Glutamatergic neuron (in vitro differentiated cells): ENCODE measurements at regions not wholly inside any gene's neighbourhood (a gene's known extent, or its start where the extent isn't known, plus 50 kb on each side); places are given as distances from the start of the nearest gene placed in this dataset.
"Not testable (repeated sequence)": the region's sequence is repeated elsewhere in the genome, so short reads cannot be mapped to it uniquely, and the experiment has no call there.

Source experiments
- DNase-seq: peaks from one replicate; pipeline ENCODE4 v3.0.0; 2022
- H3K27ac Mint-ChIP-seq: one replicate; pipeline ENCODE4 v1.8.0; 2020; ENCODE audit warnings: mild to moderate bottlenecking, mixed read lengths, inconsistent platforms; ENCODE audit not compliant: unreplicated experiment
- H3K27me3 Mint-ChIP-seq: one replicate; pipeline ENCODE4 v1.8.0; 2020; ENCODE audit warnings: mild to moderate bottlenecking, moderate library complexity, mixed read lengths, inconsistent platforms; ENCODE audit not compliant: unreplicated experiment
- H3K36me3 Mint-ChIP-seq: one replicate; pipeline ENCODE4 v1.8.0; 2020; ENCODE audit warnings: mild to moderate bottlenecking, mixed read lengths, inconsistent platforms; ENCODE audit not compliant: unreplicated experiment
- H3K4me1 Mint-ChIP-seq: one replicate; pipeline ENCODE4 v1.8.0; 2020; ENCODE audit warnings: mild to moderate bottlenecking, low read depth, mixed read lengths, inconsistent platforms; ENCODE audit not compliant: unreplicated experiment
- H3K4me3 Mint-ChIP-seq: one replicate; pipeline ENCODE4 v1.8.0; 2020; ENCODE audit warnings: mild to moderate bottlenecking, mixed read lengths, inconsistent platforms; ENCODE audit not compliant: unreplicated experiment
- H3K9me3 Mint-ChIP-seq: one replicate; pipeline ENCODE4 v1.8.0; 2020; ENCODE audit warnings: mild to moderate bottlenecking, moderate library complexity, mixed read lengths, inconsistent platforms; ENCODE audit not compliant: unreplicated experiment
- TF ChIP-seq, protein P1 (sequence below): fragments of 200-600 bp; sonication (generic); IDR thresholded peaks from one replicate; pipeline ENCODE4 v1.5.0; 2021; ENCODE audit not compliant: partially characterized antibody, unreplicated experiment

DNA sequence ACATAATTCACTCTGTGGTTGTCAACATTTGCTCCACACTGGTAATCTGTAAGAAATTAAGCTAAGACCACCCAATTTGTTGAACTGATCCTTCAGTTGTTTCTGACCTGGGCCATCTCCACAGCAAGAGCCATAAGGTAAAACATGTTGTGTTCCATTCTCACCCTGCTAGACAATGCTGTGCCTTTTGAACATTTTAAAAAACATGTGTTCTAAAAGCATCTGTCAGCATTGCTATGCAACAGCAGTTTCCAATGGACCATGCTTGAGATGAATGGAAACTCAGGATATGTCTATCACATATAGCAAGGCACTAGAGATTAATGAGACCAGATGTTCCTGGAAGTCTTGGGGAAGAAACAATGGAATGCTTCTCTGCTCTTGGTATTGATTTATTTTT lies 455.1 kb upstream of the RGMB start:
- Mint-ChIP-seq H3K9me3 (no peaks in the 10 kb centered on the region), H3K36me3 (no peaks in the 10 kb centered on the region), H3K4me3 (no peak overlapping the region), H3K27me3 (peaks cover 2% of the 10 kb centered on the region), H3K27ac (no peak overlapping the region), H3K4me1 (peaks cover 3% of the 10 kb centered on the region)
- TF ChIP-seq, protein P1, sequence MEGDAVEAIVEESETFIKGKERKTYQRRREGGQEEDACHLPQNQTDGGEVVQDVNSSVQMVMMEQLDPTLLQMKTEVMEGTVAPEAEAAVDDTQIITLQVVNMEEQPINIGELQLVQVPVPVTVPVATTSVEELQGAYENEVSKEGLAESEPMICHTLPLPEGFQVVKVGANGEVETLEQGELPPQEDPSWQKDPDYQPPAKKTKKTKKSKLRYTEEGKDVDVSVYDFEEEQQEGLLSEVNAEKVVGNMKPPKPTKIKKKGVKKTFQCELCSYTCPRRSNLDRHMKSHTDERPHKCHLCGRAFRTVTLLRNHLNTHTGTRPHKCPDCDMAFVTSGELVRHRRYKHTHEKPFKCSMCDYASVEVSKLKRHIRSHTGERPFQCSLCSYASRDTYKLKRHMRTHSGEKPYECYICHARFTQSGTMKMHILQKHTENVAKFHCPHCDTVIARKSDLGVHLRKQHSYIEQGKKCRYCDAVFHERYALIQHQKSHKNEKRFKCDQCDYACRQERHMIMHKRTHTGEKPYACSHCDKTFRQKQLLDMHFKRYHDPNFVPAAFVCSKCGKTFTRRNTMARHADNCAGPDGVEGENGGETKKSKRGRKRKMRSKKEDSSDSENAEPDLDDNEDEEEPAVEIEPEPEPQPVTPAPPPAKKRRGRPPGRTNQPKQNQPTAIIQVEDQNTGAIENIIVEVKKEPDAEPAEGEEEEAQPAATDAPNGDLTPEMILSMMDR = no peak
- no peak for DNase-seq

DNA sequence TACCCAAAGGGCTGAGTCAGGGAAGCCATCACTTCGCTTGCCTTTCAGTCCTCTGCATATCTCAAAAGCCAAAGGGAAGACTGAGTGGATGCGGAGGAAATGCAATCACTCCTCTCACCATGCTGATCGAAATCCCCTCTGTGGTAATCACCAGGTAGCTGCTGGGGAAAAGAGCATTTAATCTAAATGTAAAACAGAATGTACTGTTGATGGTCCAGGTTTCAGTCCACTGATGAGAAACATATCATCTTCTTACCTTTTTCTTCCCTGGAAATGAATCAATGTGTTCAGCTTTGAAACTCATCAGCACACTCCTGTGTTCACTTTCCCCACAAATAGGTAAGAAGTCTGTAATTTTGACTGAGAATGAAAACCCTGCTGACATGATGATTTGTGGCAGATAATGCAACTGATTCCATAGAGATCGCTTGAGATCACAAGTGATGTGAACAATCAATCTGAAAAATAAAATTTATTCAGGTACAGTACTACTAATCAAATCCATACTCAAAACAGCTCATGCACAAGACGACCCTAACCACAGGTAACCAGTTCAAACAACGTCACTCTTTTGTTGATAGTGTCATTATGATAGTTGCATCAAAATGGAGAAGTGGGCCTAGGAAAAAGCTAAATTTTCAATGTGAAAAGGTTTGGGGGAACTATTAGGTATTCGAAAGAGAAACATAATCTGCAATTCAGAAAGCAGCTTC lies 454.0 kb upstream of the RGMB start:
- no peak for DNase-seq
- Mint-ChIP-seq H3K27me3 (peaks cover 2% of the 10 kb centered on the region), H3K4me3 (no peak overlapping the region), H3K9me3 (no peaks in the 10 kb centered on the region), H3K4me1 (peaks cover 3% of the 10 kb centered on the region), H3K27ac (no peak overlapping the region), H3K36me3 (no peaks in the 10 kb centered on the region)
- TF ChIP-seq, protein P1 = no peak

DNA sequence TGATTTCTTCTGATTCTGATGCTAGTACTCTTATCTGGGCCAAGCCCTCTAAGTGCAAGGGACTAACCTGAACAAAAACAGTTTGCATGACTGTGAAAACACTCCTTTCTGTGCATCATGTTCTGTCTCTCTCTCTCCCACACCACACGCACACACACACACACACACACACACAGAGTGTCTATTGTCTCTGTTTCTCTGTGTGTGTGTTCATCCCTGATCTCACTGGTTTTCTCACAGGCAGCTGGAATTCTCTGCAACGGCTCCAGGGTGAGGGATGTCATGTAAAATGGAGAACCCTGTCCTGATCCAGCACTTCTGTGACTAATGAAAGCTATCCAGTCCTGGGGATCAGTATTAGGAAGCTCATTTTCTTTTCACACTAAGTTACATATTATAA lies 453.1 kb upstream of the RGMB start:
- Mint-ChIP-seq H3K4me3 (no peak overlapping the region), H3K27me3 (peaks cover 2% of the 10 kb centered on the region), H3K4me1 (peaks cover 3% of the 10 kb centered on the region), H3K27ac (no peak overlapping the region), H3K9me3 (no peaks in the 10 kb centered on the region), H3K36me3 (no peaks in the 10 kb centered on the region)
- DNase-seq = no peak
- TF ChIP-seq, protein P1 = no peak

DNA sequence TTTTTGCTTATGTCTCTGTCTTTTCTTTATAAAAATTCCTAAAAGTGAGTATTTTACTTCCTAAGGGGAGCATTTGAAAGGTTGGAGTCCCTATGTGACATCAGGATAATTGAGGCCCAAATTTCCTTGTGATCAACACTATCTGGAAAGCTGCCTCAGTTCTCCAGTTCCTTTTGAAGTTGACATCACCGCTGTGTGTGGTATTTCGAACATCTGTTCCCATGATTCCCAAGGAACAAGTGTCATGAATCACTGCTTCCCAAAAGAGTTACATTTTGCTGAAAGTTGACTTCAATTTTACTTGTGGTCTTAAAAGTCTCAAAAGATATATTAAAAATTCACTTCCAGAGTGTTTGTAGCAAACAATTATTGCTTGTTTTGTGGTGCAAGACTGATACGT lies 452.1 kb upstream of the RGMB start:
- Mint-ChIP-seq H3K27me3 (peaks cover 2% of the 10 kb centered on the region), H3K27ac (no peak overlapping the region), H3K4me3 (no peak overlapping the region), H3K36me3 (no peaks in the 10 kb centered on the region), H3K9me3 (no peaks in the 10 kb centered on the region), H3K4me1 (peaks cover 3% of the 10 kb centered on the region)
- no peak for DNase-seq
- TF ChIP-seq, protein P1 = no peak

DNA sequence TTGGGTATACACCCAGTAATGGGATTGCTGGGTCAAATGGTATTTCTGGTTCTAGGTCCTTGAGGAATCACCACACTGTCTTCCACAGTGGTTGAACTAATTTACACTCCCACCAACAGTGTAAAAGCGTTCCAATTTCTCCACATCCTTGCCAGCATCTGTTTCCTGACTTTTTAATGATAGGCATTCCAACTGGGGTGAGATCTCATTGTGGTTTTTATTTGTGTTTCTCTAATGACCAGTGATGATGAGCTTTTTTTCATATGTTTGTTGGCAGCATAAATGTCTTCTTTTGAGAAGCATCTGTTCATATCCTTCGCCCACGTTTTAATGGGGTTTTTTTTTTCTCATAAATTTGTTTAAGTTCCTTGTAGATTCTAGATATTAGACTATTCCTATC lies 448.3 kb upstream of the RGMB start:
- not testable (repeated sequence) for H3K36me3 Mint-ChIP-seq, H3K27ac Mint-ChIP-seq, H3K9me3 Mint-ChIP-seq, H3K4me1 Mint-ChIP-seq, H3K4me3 Mint-ChIP-seq, DNase-seq, H3K27me3 Mint-ChIP-seq
